ENCODE measurements at regions not wholly inside any gene's neighbourhood (a gene's known extent, or its start where the extent isn't known, plus 50 kb on each side); places are given as distances from the start of the nearest gene placed in this dataset.

- no peak for DNase-seq
Measured at GRCh38 chr3:193851941-193852674, 259.1 kb downstream of the OPA1 start.

GRCh38 chr3:193852901-193853300, 259.9 kb downstream of the OPA1 start:
- DNase-seq: no peak

- DNase-seq: no peak
Measured at GRCh38 chr3:193853511-193854219, 260.7 kb downstream of the OPA1 start.

GRCh38 chr3:193857996-193858395, 265.0 kb downstream of the OPA1 start:
- no peak for DNase-seq

GRCh38 chr3:193859195-193859594, 266.2 kb downstream of the OPA1 start:
- no peak for DNase-seq

- no peak for DNase-seq
Measured at GRCh38 chr3:193861012-193861411, 268.0 kb downstream of the OPA1 start.

GRCh38 chr3:193862843-193863242, 269.8 kb downstream of the OPA1 start:
- no peak for DNase-seq

- DNase-seq: no peak
Measured at GRCh38 chr3:193863657-193864357, 270.8 kb downstream of the OPA1 start.

- DNase-seq: no peak
Measured at GRCh38 chr3:193865339-193865738, 270.6 kb upstream of the HES1 start.

GRCh38 chr3:193865896-193866480, 270.0 kb upstream of the HES1 start:
- no peak for DNase-seq

GRCh38 chr3:193868590-193868989, 267.4 kb upstream of the HES1 start:
- no peak for DNase-seq

GRCh38 chr3:193869221-193870201, 266.4 kb upstream of the HES1 start:
- no peak for DNase-seq

GRCh38 chr3:193870376-193871219, 265.4 kb upstream of the HES1 start:
- DNase-seq: no peak

- no peak for DNase-seq
Measured at GRCh38 chr3:193871220-193871485, 264.8 kb upstream of the HES1 start.

GRCh38 chr3:193872265-193872753, 263.6 kb upstream of the HES1 start:
- no peak for DNase-seq

- DNase-seq: no peak
Measured at GRCh38 chr3:193873426-193874201, 262.3 kb upstream of the HES1 start.

GRCh38 chr3:193874512-193874911, 261.4 kb upstream of the HES1 start:
- DNase-seq: no peak

- DNase-seq: no peak
Measured at GRCh38 chr3:193874997-193875593, 260.9 kb upstream of the HES1 start.

- no peak for DNase-seq
Measured at GRCh38 chr3:193875601-193876321, 260.2 kb upstream of the HES1 start.

All from CD4-positive, alpha-beta T cell treated with Interleukin-17A for 4 hours (primary cell).